GM21786 (cell line): ENCODE measurements at regions not wholly inside any gene's neighbourhood (a gene's known extent, or its start where the extent isn't known, plus 50 kb on each side); places are given as distances from the start of the nearest gene placed in this dataset.
"Not testable (repeated sequence)": the region's sequence is repeated elsewhere in the genome, so short reads cannot be mapped to it uniquely, and the experiment has no call there.

Experiments
- ATAC-seq: cut with Tn5 transposase; IDR thresholded peaks from one replicate; pipeline ENCODE4 v1.9.1; 2021; ENCODE audit not compliant: unreplicated experiment

GRCh38 chr10:109426987-109427386 is 496.3 kb downstream of the XPNPEP1 start:
- no peak for ATAC-seq

- ATAC-seq = no peak
Measured at GRCh38 chr10:109418795-109419194, 504.5 kb downstream of the XPNPEP1 start.

- no peak for ATAC-seq
Measured at GRCh38 chr10:109417803-109418202, 505.5 kb downstream of the XPNPEP1 start.

GRCh38 chr10:109412353-109412752 is 511.0 kb downstream of the XPNPEP1 start:
- ATAC-seq = no peak

GRCh38 chr10:109411917-109412316 is 511.4 kb downstream of the XPNPEP1 start:
- ATAC-seq = no peak

- ATAC-seq = no peak
Measured at GRCh38 chr10:109405338-109405737, 518.0 kb downstream of the XPNPEP1 start.

GRCh38 chr10:109403551-109403950 is 519.8 kb downstream of the XPNPEP1 start:
- no peak for ATAC-seq

GRCh38 chr10:109393425-109393824 is 529.9 kb downstream of the XPNPEP1 start:
- ATAC-seq = no peak

- no peak for ATAC-seq
Measured at GRCh38 chr10:109386921-109387320, 536.4 kb downstream of the XPNPEP1 start.

- ATAC-seq = no peak
Measured at GRCh38 chr10:109386101-109386500, 537.2 kb downstream of the XPNPEP1 start.

GRCh38 chr10:109379186-109379585 is 544.1 kb downstream of the XPNPEP1 start:
- ATAC-seq = no peak

- ATAC-seq = no peak
Measured at GRCh38 chr10:109374215-109374614, 549.1 kb downstream of the XPNPEP1 start.

GRCh38 chr10:109359316-109359715 is 564.0 kb downstream of the XPNPEP1 start:
- ATAC-seq = no peak

- no peak for ATAC-seq
Measured at GRCh38 chr10:109358325-109358724, 565.0 kb downstream of the XPNPEP1 start.

- no peak for ATAC-seq
Measured at GRCh38 chr10:109348324-109348723, 575.0 kb downstream of the XPNPEP1 start.

- ATAC-seq = no peak
Measured at GRCh38 chr10:109343293-109343692, 580.0 kb downstream of the XPNPEP1 start.

GRCh38 chr10:109341986-109342385 is 581.3 kb downstream of the XPNPEP1 start:
- ATAC-seq = no peak

GRCh38 chr10:109328001-109328400 is 595.3 kb downstream of the XPNPEP1 start:
- ATAC-seq = no peak

- ATAC-seq = no peak
Measured at GRCh38 chr10:109327266-109327665, 596.0 kb downstream of the XPNPEP1 start.

GRCh38 chr10:109324721-109325120 is 598.6 kb downstream of the XPNPEP1 start:
- no peak for ATAC-seq

GRCh38 chr10:109317746-109318366 is 605.5 kb downstream of the XPNPEP1 start:
- ATAC-seq = no peak

GRCh38 chr10:109314016-109314415 is 609.3 kb downstream of the XPNPEP1 start:
- not testable (repeated sequence) for ATAC-seq

- not testable (repeated sequence) for ATAC-seq
Measured at GRCh38 chr10:109312555-109312954, 610.8 kb downstream of the XPNPEP1 start.
